GM19372 (cell line): ENCODE measurements at regions not wholly inside any gene's neighbourhood (a gene's known extent, or its start where the extent isn't known, plus 50 kb on each side); places are given as distances from the start of the nearest gene placed in this dataset.
"Not testable (repeated sequence)": the region's sequence is repeated elsewhere in the genome, so short reads cannot be mapped to it uniquely, and the experiment has no call there.

Source experiments
- ATAC-seq: cut with Tn5 transposase; IDR thresholded peaks from one replicate; pipeline ENCODE4 v1.9.1; 2021; ENCODE audit warnings: mild to moderate bottlenecking, low read depth, moderate library complexity; ENCODE audit not compliant: unreplicated experiment

DNA sequence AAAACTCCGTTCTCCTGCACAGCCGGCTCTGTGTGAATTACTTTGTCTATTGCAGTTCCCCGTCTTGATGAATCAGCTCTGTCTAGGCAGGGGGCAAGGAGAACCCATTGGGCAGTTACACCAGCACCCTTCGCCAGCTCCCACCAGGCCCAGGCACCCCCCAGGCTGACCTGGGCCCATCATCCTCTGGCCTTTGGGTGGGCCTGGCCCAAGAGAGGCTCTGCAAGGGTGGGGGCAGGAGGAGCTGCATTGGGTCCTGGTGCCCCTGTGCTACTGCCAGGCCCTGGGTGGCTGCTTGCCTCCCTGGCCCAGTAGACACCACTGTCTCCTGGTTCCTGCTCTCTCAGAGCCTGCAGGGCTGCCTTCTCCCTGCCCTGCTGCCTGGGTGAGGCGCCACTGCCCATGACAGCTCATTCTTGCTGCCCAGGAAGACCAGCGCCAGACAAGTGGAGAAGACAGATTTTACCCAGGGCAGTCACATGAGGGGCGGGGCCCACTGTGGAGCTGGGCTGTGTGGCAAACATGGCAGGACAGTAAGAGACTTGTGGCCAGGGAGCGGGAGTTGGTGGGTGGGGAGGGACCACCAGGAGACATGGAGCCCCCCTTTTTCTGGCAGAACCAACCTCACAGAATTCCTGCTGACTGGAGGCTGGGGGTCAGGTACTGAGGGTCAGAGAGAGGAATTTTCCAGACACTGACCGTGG, 67.2 kb downstream of the MRPL36 start:
- ATAC-seq = no peak

- ATAC-seq = not testable (repeated sequence)
Observed at GRCh38 chr5:1731855-1732237, 67.8 kb downstream of the MRPL36 start.

DNA sequence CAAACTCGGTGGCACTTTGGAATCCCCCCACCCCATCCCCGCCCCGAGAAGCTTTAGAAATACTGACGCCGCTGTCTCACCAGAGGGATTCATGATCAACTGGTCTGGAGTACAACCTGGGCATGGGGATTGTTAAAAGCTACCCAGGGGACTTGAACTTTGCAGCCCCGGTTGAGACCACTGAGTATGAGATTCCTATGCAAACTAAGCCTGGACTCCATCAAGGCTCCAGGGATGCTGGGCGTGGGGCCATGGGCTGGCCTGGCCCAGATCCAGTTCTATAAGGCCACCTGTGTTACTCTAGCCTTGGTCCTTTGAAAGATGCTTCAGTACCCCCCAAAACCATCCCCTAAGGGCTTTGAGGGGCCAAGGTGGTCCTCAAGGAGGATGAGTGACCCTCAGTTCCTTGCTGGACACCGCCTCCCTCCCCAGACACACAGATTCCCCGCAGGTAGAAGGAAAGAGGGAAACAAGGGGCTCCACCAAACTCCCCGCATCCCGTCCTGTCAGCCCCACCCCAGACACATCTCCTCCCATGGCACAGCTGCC, 68.5 kb downstream of the MRPL36 start:
- ATAC-seq = no peak

DNA sequence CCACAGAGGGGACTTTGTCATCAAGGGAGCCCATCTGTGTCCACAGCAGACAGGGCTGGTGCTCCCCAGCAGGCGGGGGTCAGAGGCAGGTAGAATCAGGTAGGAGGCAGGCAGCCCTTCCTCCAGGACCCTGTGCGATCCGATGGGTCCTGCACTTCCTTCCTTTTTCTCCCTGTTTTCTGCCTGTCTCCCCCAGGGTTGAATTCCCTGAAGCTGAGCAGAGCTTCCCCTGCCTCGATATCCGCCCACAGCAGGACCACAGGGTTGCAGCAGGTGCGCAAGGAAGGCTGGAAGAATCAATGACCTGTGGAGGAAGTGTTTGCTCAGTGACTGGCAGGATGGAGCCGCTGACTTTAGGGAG, 69.2 kb downstream of the MRPL36 start:
- no peak for ATAC-seq

DNA sequence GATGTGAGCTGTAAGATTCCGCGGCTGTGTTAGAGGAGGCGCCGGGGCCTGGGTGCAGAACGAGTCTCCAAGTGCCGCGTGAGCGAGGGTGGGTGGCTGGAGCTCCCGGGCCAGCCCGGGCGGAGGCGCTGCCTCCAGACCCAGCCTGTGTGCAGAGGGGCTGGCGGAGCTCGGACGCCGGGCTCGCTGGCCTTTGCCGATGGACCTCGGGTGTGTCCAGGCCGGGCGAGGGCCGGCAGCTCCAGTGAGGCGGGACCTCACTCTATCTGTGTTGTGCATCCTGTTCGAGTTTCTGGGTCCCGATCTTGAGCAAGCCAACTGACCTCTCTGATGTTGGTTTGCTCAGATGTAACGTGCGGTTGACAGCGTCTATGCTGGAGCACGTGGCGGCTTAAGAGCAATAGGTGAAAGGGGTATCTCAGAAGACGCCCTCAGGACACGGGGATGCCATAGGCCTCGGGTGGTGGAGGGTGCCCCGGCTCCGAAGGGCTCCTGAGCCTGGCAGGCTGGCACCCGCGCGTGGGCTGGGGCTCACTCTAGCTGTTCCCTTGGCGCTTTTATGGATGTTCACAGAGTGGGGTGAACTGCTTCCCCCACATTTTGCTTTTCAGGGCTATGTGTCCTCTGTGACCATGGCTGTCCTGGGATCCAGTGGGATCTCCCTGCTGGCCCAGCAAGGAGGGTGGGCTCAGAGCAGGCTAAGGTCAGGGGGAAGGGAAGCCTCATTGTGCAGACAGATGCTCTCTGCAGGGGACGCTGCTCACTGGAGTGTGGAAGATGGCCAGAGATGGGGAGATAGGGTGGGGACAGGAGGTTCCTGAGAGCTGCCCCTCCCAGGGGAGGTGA, 69.8 kb downstream of the MRPL36 start:
- no peak for ATAC-seq

DNA sequence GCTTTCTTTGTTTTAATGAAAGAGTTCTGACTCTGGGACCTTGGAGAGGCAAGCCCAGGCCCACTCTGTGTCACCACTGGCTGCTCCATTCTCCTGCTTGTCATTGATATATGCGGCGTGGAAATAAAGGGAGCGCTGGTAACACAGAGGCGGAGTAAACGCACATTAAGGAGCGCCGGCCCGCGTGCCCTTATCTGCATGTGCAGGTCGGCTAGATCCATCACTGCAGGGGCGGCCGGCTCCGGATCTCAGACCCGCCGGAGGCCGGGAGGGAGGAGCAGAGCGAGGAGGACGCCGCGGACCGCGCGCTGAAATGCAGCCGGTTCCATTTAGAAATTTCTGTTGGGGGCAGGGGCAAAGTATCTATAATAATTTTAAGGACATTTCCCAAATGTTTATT, 70.8 kb downstream of the MRPL36 start:
- no peak for ATAC-seq

GRCh38 chr5:1727571-1727970, 72.1 kb downstream of the MRPL36 start:
- ATAC-seq = no peak

GRCh38 chr5:1726956-1727355, 72.7 kb downstream of the MRPL36 start:
- ATAC-seq = no peak

DNA sequence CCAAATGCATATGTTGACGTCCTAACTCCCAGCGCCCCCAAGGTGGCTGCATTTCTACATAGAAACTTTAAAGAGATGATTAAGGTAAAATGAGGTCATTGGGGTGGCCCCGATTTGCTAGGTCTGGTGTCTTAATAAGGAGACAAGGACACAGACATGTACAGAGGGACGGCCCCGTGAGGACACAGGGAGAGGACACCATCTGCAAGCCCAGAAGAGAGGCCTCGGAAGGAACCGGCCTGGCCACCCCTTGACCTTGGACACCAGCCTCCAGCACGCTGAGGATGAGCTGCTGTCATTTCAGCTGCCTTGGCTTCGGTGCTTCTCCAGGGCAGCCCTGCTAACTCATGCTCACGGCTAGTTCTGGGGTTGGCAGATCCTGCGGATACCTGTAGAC, 73.2 kb downstream of the MRPL36 start:
- ATAC-seq = no peak

DNA sequence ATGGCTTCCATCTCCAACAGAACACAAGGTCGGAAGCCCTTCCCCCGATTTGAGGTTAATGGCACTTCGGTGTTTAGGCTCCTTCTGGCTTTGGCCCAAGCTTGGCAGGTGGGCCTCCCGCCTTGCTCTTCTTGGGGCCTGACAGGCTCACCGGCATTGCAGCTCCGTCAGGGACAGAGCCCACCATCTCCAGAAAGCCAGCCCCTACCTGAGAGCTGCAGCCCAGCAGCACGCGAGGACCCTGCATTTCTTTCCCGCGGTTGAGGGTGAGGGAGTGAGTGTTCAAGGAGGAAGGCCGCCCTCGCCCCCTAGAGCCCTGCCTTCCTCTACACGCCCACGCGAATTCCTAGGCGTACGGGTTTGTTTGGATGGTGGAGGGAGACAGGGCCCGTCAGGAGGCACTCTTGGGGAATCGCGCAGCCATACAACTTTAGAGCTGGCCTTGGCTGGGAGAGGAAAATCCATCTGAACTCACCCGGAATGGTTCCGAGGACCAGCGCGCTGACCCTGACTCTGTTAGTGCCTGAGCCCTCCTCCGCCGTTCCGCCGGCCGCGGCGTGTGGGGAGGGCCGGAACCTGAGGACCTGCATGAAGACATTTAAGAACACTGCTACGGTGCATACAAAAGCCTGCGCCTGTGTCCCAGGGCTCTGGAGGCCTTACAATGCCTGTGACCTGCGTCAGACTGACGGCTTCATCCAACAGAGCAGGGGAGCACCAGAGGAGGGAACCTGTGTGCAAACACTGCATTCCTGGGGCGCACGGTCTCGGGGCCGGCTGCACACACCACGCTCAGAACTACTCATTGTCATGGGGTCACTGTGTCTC, 73.8 kb downstream of the MRPL36 start:
- ATAC-seq = no peak

DNA sequence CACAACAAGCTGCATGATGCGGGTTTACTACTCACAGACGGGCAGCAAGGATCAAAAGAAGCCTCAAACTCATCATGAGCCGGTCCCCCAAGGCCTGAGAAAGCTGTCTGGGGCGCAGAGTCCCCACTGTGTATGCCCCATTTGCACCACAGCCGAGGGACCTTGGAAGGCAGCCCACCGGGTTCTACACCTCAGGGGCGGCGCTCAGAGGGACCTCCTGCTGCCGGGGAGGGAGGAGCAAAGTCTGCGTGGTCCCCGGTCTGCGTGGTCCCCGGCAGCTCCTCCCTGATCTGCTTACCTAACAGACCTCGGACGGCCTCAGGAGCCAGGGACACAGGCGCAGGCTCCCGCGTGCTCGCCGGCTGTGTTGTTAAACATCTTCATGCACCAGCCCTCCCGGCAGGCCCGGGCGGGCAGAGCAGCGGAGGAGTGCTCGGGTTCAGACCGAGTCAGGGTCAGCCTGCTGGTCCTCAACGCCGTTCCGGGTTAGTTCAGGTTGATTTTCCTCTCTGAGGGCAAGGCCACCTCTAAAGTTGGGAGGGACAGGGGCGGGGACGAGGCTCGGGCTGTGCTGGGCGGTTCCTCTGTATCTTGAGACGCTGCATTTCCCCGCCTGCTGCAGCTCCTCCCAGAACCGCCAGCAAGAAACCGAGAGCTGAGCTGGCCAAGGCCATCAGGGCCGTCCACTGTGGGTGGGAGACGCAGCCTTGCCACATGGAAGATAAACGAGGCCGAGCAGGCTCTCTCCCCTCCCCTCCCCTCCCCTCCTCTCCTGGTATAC, 74.6 kb downstream of the MRPL36 start:
- no peak for ATAC-seq

DNA sequence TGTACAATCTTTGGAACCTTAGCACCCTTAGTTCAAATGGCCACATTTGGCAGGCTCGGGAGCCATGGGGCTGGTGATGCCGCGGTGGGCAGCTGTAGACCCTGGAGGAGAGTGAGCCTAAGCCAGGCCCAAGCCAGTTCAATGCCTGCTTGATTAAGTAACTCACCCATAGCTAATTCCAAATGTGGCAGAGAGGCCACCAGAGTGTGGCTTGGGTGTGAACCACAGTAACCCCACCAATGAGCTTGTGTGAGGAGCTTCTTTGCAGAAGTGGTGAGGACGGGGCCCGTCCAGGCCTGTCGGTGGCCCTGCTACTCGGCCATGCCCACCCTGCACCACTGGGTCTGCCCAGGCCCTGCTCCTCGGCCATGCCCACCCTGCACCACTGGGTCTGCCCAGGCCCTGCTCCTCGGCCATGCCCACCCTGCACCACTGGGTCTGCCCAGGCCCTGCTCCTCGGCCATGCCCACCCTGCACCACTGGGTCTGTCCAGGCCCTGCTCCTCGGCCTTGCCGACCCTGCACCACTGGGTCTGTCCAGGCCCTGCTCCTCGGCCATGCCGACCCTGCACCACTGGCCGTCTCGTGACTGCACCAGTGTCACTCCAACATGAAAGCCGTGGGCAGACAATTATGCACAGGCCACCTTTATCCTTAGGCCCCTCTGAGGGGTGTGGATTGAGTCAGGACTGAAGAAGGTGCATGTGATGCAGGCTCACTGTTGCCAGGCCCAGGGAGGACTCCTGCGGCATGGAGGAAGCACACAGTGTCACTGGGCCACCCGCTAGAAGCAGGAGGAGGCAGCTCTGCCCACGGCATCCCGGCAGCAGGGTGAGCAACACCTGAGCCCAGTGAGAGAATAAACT, 75.4 kb downstream of the MRPL36 start:
- no peak for ATAC-seq

DNA sequence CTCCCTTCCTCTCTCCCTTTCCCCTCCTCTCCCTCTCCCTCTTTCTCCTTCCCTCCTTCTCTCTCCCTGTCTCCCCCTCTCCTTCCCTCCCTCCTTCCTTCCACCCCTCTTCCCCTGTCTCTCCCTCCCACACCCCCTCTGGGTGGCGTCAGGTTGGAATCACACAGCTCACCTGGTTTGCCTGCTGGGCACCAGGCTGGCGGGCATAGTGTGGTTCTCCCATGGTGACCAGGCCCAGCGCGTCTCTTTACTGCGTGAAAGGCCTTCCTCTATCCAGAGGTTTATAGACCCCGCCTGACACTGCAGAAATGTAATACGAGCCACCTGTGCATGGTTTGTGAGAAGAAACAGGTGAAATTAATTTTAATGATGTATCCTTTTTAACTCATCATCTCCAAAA, 76.2 kb downstream of the MRPL36 start:
- no peak for ATAC-seq

DNA sequence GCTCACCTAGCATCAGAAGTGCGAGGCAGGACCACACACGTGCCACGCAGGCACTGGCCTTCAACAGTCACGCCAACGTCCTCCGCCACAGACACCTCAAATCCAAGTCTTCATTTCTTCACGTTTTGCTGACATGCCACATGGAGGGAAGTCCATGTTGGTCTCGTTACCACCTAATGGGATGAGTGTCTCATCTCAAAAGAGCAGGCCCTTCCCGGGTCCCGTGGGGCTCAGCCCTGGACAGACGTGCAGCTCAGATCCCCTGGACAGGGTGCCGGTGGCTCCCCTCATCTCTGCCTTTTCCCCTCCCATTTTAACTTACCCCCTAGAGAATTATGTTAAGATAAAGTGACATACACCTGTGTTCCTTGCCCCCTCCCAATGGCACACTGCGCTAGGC, 76.8 kb downstream of the MRPL36 start:
- no peak for ATAC-seq

DNA sequence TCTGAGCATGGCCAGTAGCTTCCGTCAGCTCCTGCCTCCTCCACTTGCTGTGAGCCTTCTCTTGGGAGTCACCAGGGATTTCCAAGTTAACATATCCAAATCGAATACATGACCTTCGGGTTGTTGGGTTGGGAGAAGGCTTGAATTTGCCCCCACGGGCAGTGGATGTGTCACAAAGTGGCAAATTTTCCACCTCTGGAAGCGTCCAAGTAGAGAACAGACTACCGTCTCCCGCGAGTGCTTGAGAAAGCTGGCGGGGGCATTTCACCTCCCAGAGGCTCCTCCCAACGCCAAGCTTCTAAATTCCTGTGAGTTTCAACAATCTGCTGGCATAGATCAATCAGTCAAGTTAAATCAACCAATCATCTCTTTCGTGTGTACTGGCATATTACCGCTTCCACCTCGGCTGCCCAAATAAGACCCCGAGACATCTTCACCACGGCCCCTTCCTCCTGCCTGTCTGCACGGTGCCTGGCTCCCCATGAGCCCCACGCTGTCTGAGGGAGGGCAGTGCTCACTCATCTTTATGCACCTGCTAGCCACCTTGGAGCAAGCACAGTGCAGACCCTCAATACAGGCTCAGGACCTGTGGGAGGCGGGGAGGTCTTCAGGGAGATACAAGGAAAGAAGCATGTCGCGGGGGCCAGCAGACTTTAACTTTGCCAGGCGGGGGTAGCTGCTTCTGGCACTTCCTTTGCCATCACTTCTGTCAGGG, 79.1 kb downstream of the MRPL36 start:
- no peak for ATAC-seq

GRCh38 chr5:1719860-1720259, 79.8 kb downstream of the MRPL36 start:
- no peak for ATAC-seq

DNA sequence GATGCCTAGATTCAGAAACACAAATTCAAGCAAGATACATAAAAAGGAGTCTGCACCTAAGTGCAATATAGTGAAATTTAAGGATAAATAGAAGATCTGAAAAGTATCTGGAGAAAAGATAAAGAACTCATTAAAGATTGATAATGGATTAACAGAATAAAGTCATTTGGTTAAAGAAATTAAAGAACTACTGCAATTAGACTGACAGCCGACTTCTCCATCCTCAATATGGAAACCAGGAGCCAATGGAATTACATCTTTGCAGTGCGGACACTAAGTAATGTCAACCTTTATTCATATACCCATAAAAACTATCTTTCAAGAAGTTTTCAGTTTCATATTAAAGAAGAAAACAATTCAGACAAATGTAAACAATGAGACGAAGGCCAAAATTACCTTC, 81.0 kb downstream of the MRPL36 start:
- no peak for ATAC-seq

GRCh38 chr5:1710091-1710490, 89.5 kb downstream of the MRPL36 start:
- not testable (repeated sequence) for ATAC-seq
